PC-3 (cell line): ENCODE measurements at regions not wholly inside any gene's neighbourhood (a gene's known extent, or its start where the extent isn't known, plus 50 kb on each side); places are given as distances from the start of the nearest gene placed in this dataset.

Experiments
- CTCF ChIP-seq: fragments of 300-600 bp; sonication (generic); conservative IDR thresholded peaks from 2 replicates; pipeline ENCODE4 v1.5.1; 2017; ENCODE audit warnings: antibody characterized with exemption, low read depth, mild to moderate bottlenecking, low read length
- EZH2phosphoT487 ChIP-seq: fragments of 300-600 bp; sonication (generic); IDR thresholded peaks from 2 replicates; pipeline ENCODE4 v1.6.1; 2018; ENCODE audit warnings: mild to moderate bottlenecking, antibody characterized with exemption, low read length, borderline replicate concordance

- TF ChIP-seq CTCF (no peak), EZH2phosphoT487 (no peak)
These were observed 237.4 kb downstream of the MAP2K6 start for GRCh38 chr17:69651921-69652320.
